ENCODE measurements at regions not wholly inside any gene's neighbourhood (a gene's known extent, or its start where the extent isn't known, plus 50 kb on each side); places are given as distances from the start of the nearest gene placed in this dataset.

GRCh38 chr1:199954699-199955098, 72.8 kb upstream of the NR5A2 start:
- no peak for DNase-seq

DNA sequence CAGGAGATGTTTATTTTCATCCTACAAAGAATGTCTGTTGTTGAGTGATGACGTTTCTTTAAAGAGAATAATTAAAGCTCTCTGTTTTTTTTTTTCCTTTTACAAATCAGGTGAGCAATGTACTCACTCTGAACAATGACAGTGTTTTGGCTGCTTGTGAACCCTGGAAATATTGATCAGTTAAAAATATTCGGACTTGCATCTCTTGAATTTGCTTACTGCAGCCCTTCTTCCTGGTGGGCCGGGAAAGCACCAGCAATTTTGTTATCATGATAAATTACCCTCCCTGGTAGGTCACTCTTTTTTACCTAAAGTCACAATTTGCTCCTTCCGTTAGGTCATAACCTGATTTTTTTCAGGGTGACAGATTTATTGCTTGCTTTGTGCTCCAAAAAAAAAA, 72.3 kb upstream of the NR5A2 start:
- DNase-seq, result no peak

- DNase-seq, result no peak
Measured at GRCh38 chr1:199956005-199956404, 71.5 kb upstream of the NR5A2 start.

- DNase-seq, result no peak
Measured at GRCh38 chr1:199959033-199959774, 68.3 kb upstream of the NR5A2 start.

- no peak for DNase-seq
Measured at GRCh38 chr1:199959775-199960110, 67.8 kb upstream of the NR5A2 start.

- no peak for DNase-seq
Measured at GRCh38 chr1:199970125-199970524, 57.4 kb upstream of the NR5A2 start.

DNA sequence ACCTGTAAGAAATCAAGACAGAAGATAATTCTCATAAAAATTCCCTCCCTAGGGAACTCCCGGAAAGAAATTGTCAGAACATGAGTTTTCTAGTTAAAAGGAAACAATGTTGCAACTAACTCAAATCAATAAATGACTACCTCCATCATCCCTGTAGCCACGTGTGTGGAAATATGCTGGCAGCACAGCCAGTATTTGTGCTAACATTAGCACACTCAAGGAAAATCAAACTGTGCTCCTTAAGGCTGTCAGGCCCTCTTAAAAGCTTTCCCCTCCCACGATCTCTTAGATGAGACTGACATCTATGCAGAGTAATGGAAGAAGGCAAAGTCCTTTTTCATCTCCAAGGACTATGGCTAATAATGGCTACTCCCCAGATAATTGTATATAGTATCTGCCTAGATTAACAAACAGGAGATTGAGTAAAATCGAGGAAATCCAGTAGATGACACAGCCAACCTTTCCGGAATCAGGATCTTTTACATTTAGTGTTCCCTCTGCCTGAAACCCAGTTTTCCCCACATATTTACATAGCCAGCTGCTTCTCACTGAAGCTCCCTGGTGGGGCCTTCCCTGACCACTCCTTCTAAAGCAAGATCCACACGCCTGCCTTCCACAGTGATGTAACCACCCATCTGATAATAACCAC, 50.9 kb upstream of the NR5A2 start:
- no peak for DNase-seq
